ENCODE measurements at regions not wholly inside any gene's neighbourhood (a gene's known extent, or its start where the extent isn't known, plus 50 kb on each side); places are given as distances from the start of the nearest gene placed in this dataset.

- no peak for TF ChIP-seq CTCF (IDR thresholded peaks at IDR 0.05 in 8 of 11, conservative IDR thresholded peaks at IDR 0.05 in 3 of 11)
- no peak for TF ChIP-seq POLR2AphosphoS5 (IDR thresholded peaks at IDR 0.05)
- no peak for TF ChIP-seq POLR2A (IDR thresholded peaks at IDR 0.05)
Measured at GRCh38 chr2:16212321-16212720, 272.0 kb downstream of the MYCN start.
